DND-41 (cell line): ENCODE measurements at regions not wholly inside any gene's neighbourhood (a gene's known extent, or its start where the extent isn't known, plus 50 kb on each side); places are given as distances from the start of the nearest gene placed in this dataset.

Experiments used
- ATAC-seq: fragments of 200-7000 bp; cut with Tn5 transposase; 3 replicates; pipeline ENCODE4 v1.9.1; 2021; ENCODE audit warnings: low read depth; ENCODE audit not compliant: insufficient read depth
- DNase-seq: peaks from one replicate; pipeline ENCODE4 v3.0.0-alpha.2; 2020
- H2AFZ ChIP-seq: 2 replicates; pipeline ENCODE4 v1.6.0; 2012; ENCODE audit warnings: low read depth, low read length
- H3K27ac ChIP-seq: 2 replicates; pipeline ENCODE4 v1.5.1; 2012; ENCODE audit warnings: low read length, inconsistent platforms
- H3K27me3 ChIP-seq: fragments of 200-600 bp; sonication (generic); 2 replicates; pipeline ENCODE4 v1.6.0; 2012; ENCODE audit warnings: low read length, mild to moderate bottlenecking, inconsistent platforms; ENCODE audit not compliant: insufficient read depth, poor library complexity
- H3K36me3 ChIP-seq: 2 replicates; pipeline ENCODE4 v1.5.1; 2012; ENCODE audit warnings: low read length, inconsistent platforms; ENCODE audit not compliant: insufficient read depth
- H3K4me1 ChIP-seq: 2 replicates; pipeline ENCODE4 v1.5.1; 2012; ENCODE audit warnings: mild to moderate bottlenecking, low read length; ENCODE audit not compliant: insufficient read depth
- H3K4me2 ChIP-seq: 2 replicates; pipeline ENCODE4 v1.6.0; 2012; ENCODE audit warnings: mild to moderate bottlenecking, moderate library complexity, low read length, inconsistent platforms; ENCODE audit not compliant: insufficient read depth
- H3K4me3 ChIP-seq, 2 experiments: fragments of 200-600 bp in 1 of 2; shearing (Covaris generic) in 1 of 2; 2 replicates each; pipeline ENCODE4 v1.5.1; 2012 to 2016; ENCODE audit warnings: inconsistent platforms in 2 of 2, low read length in 2 of 2, mild to moderate bottlenecking in 2 of 2, low read depth in 1 of 2, moderate library complexity in 1 of 2
- H3K79me2 ChIP-seq: 2 replicates; pipeline ENCODE4 v1.6.0; 2012; ENCODE audit warnings: low read length, inconsistent platforms; ENCODE audit not compliant: insufficient read depth
- H3K9ac ChIP-seq: 2 replicates; pipeline ENCODE4 v1.6.0; 2012; ENCODE audit warnings: low read depth, mild to moderate bottlenecking, inconsistent platforms, low read length, moderate library complexity
- H3K9me3 ChIP-seq: 2 replicates; pipeline ENCODE4 v1.5.1; 2012; ENCODE audit warnings: low read length, moderate library complexity, mild to moderate bottlenecking, inconsistent platforms; ENCODE audit not compliant: insufficient read depth, severe bottlenecking
- H4K20me1 ChIP-seq: 2 replicates; pipeline ENCODE4 v1.6.0; 2012; ENCODE audit warnings: low read length; ENCODE audit not compliant: insufficient read depth
- EZH2 ChIP-seq: IDR thresholded peaks from 3 replicates; pipeline ENCODE4 v1.6.1; 2012; ENCODE audit warnings: borderline replicate concordance, low read depth, mild to moderate bottlenecking, moderate library complexity, low read length, inconsistent platforms; ENCODE audit not compliant: severe bottlenecking
- TF ChIP-seq, protein P1 (sequence below): IDR thresholded peaks from 2 replicates; pipeline ENCODE4 v1.5.1; 2012; ENCODE audit warnings: borderline replicate concordance, low read length, moderate library complexity, mild to moderate bottlenecking; ENCODE audit not compliant: poor library complexity, severe bottlenecking; ENCODE audit errors: extremely low read depth

- peak overlapping the region in 1 of 2 experiments; percentile 42; a peak in 2 of 4 replicates for H3K4me3 ChIP-seq
- H3K36me3 ChIP-seq: no peaks in the 10 kb centered on the region
- peaks cover 6% of the 10 kb centered on the region for H3K9me3 ChIP-seq
- peak overlapping the region; percentile 59 for H3K9ac ChIP-seq
- H3K27me3 ChIP-seq: no peaks in the 10 kb centered on the region
- H3K27ac ChIP-seq: peak overlapping the region; percentile 97
- H3K4me1 ChIP-seq: peaks cover 58% of the 10 kb centered on the region
- no peaks in the 10 kb centered on the region for H4K20me1 ChIP-seq
- TF ChIP-seq EZH2: no peak
- TF ChIP-seq, protein P1, sequence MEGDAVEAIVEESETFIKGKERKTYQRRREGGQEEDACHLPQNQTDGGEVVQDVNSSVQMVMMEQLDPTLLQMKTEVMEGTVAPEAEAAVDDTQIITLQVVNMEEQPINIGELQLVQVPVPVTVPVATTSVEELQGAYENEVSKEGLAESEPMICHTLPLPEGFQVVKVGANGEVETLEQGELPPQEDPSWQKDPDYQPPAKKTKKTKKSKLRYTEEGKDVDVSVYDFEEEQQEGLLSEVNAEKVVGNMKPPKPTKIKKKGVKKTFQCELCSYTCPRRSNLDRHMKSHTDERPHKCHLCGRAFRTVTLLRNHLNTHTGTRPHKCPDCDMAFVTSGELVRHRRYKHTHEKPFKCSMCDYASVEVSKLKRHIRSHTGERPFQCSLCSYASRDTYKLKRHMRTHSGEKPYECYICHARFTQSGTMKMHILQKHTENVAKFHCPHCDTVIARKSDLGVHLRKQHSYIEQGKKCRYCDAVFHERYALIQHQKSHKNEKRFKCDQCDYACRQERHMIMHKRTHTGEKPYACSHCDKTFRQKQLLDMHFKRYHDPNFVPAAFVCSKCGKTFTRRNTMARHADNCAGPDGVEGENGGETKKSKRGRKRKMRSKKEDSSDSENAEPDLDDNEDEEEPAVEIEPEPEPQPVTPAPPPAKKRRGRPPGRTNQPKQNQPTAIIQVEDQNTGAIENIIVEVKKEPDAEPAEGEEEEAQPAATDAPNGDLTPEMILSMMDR: no peak
- peak overlapping the region; percentile 59; the same call in 1 of the 2 replicates for H2AFZ ChIP-seq
- ATAC-seq: peak; percentile 70
- peak overlapping the region; percentile 62 for H3K4me2 ChIP-seq
- H3K79me2 ChIP-seq: no peaks in the 10 kb centered on the region
- DNase-seq: peak; percentile 70
Measured at GRCh38 chr13:62997696-62998095, 1582.0 kb upstream of the PCDH20 start.

- peaks cover 3% of the 10 kb centered on the region for H3K9me3 ChIP-seq
- H3K36me3 ChIP-seq: no peaks in the 10 kb centered on the region
- H4K20me1 ChIP-seq: no peaks in the 10 kb centered on the region
- DNase-seq: peak; percentile 90
- TF ChIP-seq, protein P1: peak; percentile 2
- no peak for TF ChIP-seq EZH2
- H3K79me2 ChIP-seq: no peaks in the 10 kb centered on the region
- peak overlapping the region; percentile 68 for H2AFZ ChIP-seq
- peak overlapping the region; percentile 59 for H3K9ac ChIP-seq
- peak overlapping the region in 1 of 2 experiments; percentile 42; a peak in 2 of 4 replicates for H3K4me3 ChIP-seq
- ATAC-seq: peak; percentile 91
- H3K27me3 ChIP-seq: no peaks in the 10 kb centered on the region
- H3K4me2 ChIP-seq: peak overlapping the region; percentile 62
- peak overlapping the region; percentile 97 for H3K27ac ChIP-seq
- peaks cover 52% of the 10 kb centered on the region for H3K4me1 ChIP-seq
Measured at GRCh38 chr13:62997038-62997599, 1581.5 kb upstream of the PCDH20 start.

GRCh38 chr13:62973804-62974203 is 1558.2 kb upstream of the PCDH20 start:
- Histone ChIP-seq H3K27me3 (no peaks in the 10 kb centered on the region), H3K9ac (no peak overlapping the region), H3K27ac (no peak overlapping the region), H3K36me3 (no peaks in the 10 kb centered on the region), H3K4me1 (no peaks in the 10 kb centered on the region), H3K4me3 (no peak overlapping the region), H2AFZ (no peak overlapping the region), H3K4me2 (no peak overlapping the region), H3K79me2 (no peaks in the 10 kb centered on the region), H3K9me3 (peaks cover 9% of the 10 kb centered on the region), H4K20me1 (no peaks in the 10 kb centered on the region)
- TF ChIP-seq, protein P1: no peak
- TF ChIP-seq EZH2: no peak
- DNase-seq: no peak
- no peak for ATAC-seq
